GM12878 (cell line): ENCODE measurements at regions not wholly inside any gene's neighbourhood (a gene's known extent, or its start where the extent isn't known, plus 50 kb on each side); places are given as distances from the start of the nearest gene placed in this dataset.

ENCODE experiments used
- ATAC-seq: fragments of 200-7000 bp; cut with Tn5 transposase; 3 replicates; pipeline ENCODE4 v1.9.1; 2020; ENCODE audit warnings: mild to moderate bottlenecking, moderate library complexity
- BruUV-seq: library from RNA; stranded (reverse); fragments of 400-500 nt; replicated peaks from 2 replicates; lab custom pipeline; 2021; lab: Mats Ljungman, UMichigan
- CTCF ChIA-PET: fragments of 300-600 bp; sonication (Branson Sonifier 250); formaldehyde crosslinking; extraction: SDS; loops from one replicate; lab custom pipeline; 2021; ENCODE audit warnings: inconsistent platforms; lab: Yijun Ruan, JAX
- POLR2A ChIA-PET: fragments of 350-600 bp; formaldehyde crosslinking; extraction: SDS; loops from one replicate; lab custom pipeline; 2021; ENCODE audit warnings: inconsistent platforms; lab: Charles Lee
- RAD21 ChIA-PET: fragments of 300-600 bp; sonication (Branson Sonifier 250); formaldehyde crosslinking; loops from one replicate; lab custom pipeline; 2023; ENCODE audit warnings: antibody characterized with exemption; ENCODE audit not compliant: unreplicated experiment; lab: Charles Lee
- SMC1A ChIA-PET: fragments of 300-600 bp; sonication (Branson Sonifier 250); formaldehyde crosslinking; loops from one replicate; lab custom pipeline; 2023; ENCODE audit not compliant: unreplicated experiment, uncharacterized antibody; lab: Charles Lee
- DNase-seq: peaks from one replicate; pipeline ENCODE4 v3.0.0-alpha.2; 2011; ENCODE audit warnings: low read depth, low spot score
- FAIRE-seq: peaks from 3 replicates; lab custom pipeline; 2011; peaks lifted over from hg19 to GRCh38; lab: Jason Lieb, UNC
- H2AFZ ChIP-seq: 2 replicates; pipeline ENCODE4 v1.6.0; 2011; ENCODE audit warnings: low read depth, low read length, control low read depth; ENCODE audit not compliant: control insufficient read depth
- H3K27ac ChIP-seq: 2 replicates; pipeline ENCODE4 v1.5.1; 2011; ENCODE audit warnings: control low read depth; ENCODE audit not compliant: control insufficient read depth, insufficient read depth
- H3K27me3 ChIP-seq, 2 experiments: replicated peaks in 1 of 2; 2 replicates each; pipeline versions ENCODE4 v1.6.0 to v1.6.1; 2011; ENCODE audit warnings: low read length in 1 of 2; ENCODE audit not compliant: control insufficient read depth in 2 of 2, insufficient read depth in 2 of 2
- H3K36me3 ChIP-seq, 2 experiments: 2 replicates each; pipeline ENCODE4 v1.5.1; 2011; ENCODE audit warnings: low read length in 1 of 2; ENCODE audit not compliant: control insufficient read depth in 2 of 2, insufficient read depth in 2 of 2
- H3K4me1 ChIP-seq: 2 replicates; pipeline ENCODE4 v1.6.1; 2011; ENCODE audit warnings: mild to moderate bottlenecking, low read length, moderate library complexity, mixed read lengths; ENCODE audit not compliant: control insufficient read depth, insufficient read depth
- H3K4me2 ChIP-seq: 2 replicates; pipeline ENCODE4 v1.6.0; 2011; ENCODE audit warnings: control low read depth; ENCODE audit not compliant: control insufficient read depth, insufficient read depth
- H3K4me3 ChIP-seq: fragments of 200-600 bp; sonication (generic); 2 replicates; pipeline ENCODE4 v1.5.1; 2016
- H3K79me2 ChIP-seq: 2 replicates; pipeline ENCODE4 v1.6.0; 2011; ENCODE audit warnings: low read length; ENCODE audit not compliant: control insufficient read depth, insufficient read depth
- H3K9ac ChIP-seq: 2 replicates; pipeline ENCODE4 v1.8.0; 2011; ENCODE audit warnings: low read length, control low read depth, mixed read lengths; ENCODE audit not compliant: control insufficient read depth, insufficient read depth
- H3K9me3 ChIP-seq: replicated peaks from 3 replicates; pipeline ENCODE4 v1.5.1; 2011; ENCODE audit warnings: mild to moderate bottlenecking, low read length; ENCODE audit not compliant: control insufficient read depth, insufficient read depth
- H4K20me1 ChIP-seq: 2 replicates; pipeline ENCODE4 v1.6.0; 2011; ENCODE audit not compliant: control insufficient read depth, insufficient read depth
- ATF2 ChIP-seq: IDR thresholded peaks from 2 replicates; pipeline ENCODE4 v1.6.1; 2012; ENCODE audit warnings: low read length, inconsistent platforms
- FOXK2 ChIP-seq: fragments of 450-650 bp; IDR thresholded peaks from 2 replicates; pipeline ENCODE4 v1.6.1; 2017; ENCODE audit warnings: mild to moderate bottlenecking, moderate library complexity
- IRF3 ChIP-seq: fragments of 450-650 bp; IDR thresholded peaks from 2 replicates; pipeline ENCODE4 v1.6.1; 2014; ENCODE audit warnings: mild to moderate bottlenecking
- KAT2A ChIP-seq: conservative IDR thresholded peaks from 2 replicates; pipeline ENCODE4 v1.6.1; 2011; ENCODE audit warnings: low read depth, low read length; ENCODE audit not compliant: control insufficient read depth
- LARP7 ChIP-seq: fragments of 450-650 bp; IDR thresholded peaks from 2 replicates; pipeline ENCODE4 v1.6.1; 2017; ENCODE audit warnings: mild to moderate bottlenecking
- MTA2 ChIP-seq: fragments of 450-650 bp; IDR thresholded peaks from 2 replicates; pipeline ENCODE4 v1.6.1; 2016; ENCODE audit warnings: low read depth, mild to moderate bottlenecking, moderate library complexity
- NR2C2 ChIP-seq: IDR thresholded peaks from 2 replicates; pipeline ENCODE4 v1.6.1; 2011; ENCODE audit warnings: borderline replicate concordance, low read depth; ENCODE audit not compliant: control insufficient read depth, insufficient read length
- TCF7 ChIP-seq: IDR thresholded peaks from 2 replicates; pipeline ENCODE4 v1.6.1; 2014; ENCODE audit warnings: antibody characterized with exemption, borderline replicate concordance
- USF2 ChIP-seq: IDR thresholded peaks from 2 replicates; pipeline ENCODE4 v1.6.1; 2011; ENCODE audit warnings: low read depth, low read length, improper control_type of control experiment, borderline replicate concordance
- ZBTB4 ChIP-seq: fragments of 450-650 bp; formaldehyde crosslinking; IDR thresholded peaks from 2 replicates; pipeline ENCODE4 v1.4.0; 2022; ENCODE audit warnings: mild to moderate bottlenecking, moderate library complexity
- ZNF207 ChIP-seq: fragments of 450-650 bp; IDR thresholded peaks from 2 replicates; pipeline ENCODE4 v1.6.1; 2014; ENCODE audit warnings: antibody characterized with exemption, mild to moderate bottlenecking, borderline replicate concordance
- WGBS: methylation state at CpG from one replicate; pipeline ENCODE4 v1.1.6; 2016; ENCODE audit warnings: low lambda C conversion rate; ENCODE audit not compliant: insufficient replicate concordance, insufficient coverage; ENCODE audit errors: missing lambda C conversion rate; 5-methylcytosine and 5-hydroxymethylcytosine counted together
- in situ Hi-C: fragments of 300-500 bp; cut with MboI; formaldehyde crosslinking; loops from 9 replicates; pipeline ENCODE4 v1.14.3; 2018; ENCODE audit warnings: mixed read lengths
- intact Hi-C: fragments of 100-400 bp; cut with micrococcal nuclease; formaldehyde crosslinking; loops from one replicate; pipeline ENCODE4 v1.14.2; 2022; ENCODE audit not compliant: unreplicated experiment

GRCh38 chr2:109677835-109678580 lies 63.8 kb downstream of the SOWAHC start:
- FAIRE-seq (no peak), ATAC-seq (no peak)
- CTCF ChIA-PET = interaction anchor here (0.6 kb wide), 1 partner anchor 23 kb away, joined by 3 read pairs; no protein-coding TSS in a partner anchor
- Histone ChIP-seq H3K9me3 (no peaks in the 10 kb centered on the region), H3K79me2 (no peaks in the 10 kb centered on the region), H4K20me1 (no peaks in the 10 kb centered on the region), H3K27ac (no peak overlapping the region), H3K36me3 (no peaks in the 10 kb centered on the region), H3K4me1 (no peaks in the 10 kb centered on the region; the same call in 1 of the 2 replicates), H3K4me3 (no peak overlapping the region), H3K27me3 (no peaks in the 10 kb centered on the region; a peak in 1 of 4 replicates), H3K4me2 (no peak overlapping the region)
- in situ Hi-C loops = no loop called here
- SMC1A ChIA-PET = interaction anchor here (0.9 kb wide), 1 partner anchor 132 kb away, joined by 3 read pairs; no protein-coding TSS in a partner anchor
- WGBS = 37% methylated on average over 12 of the region's 12 CpGs
- POLR2A ChIA-PET = no interaction called here
- TF ChIP-seq KAT2A = no peak
- TF ChIP-seq USF2 = no peak
- TF ChIP-seq NR2C2 = no peak
- no peak for TF ChIP-seq TCF7
- TF ChIP-seq ZBTB4 (CRISPR knock-in tag) = no peak
- TF ChIP-seq MTA2 = no peak
- TF ChIP-seq IRF3 = no peak
- no peak for TF ChIP-seq ATF2
- TF ChIP-seq ZNF207 = no peak
- no peak for TF ChIP-seq LARP7
- no peak for TF ChIP-seq FOXK2
- TF ChIP-seq, all 136 proteins: peak for 0
- Histone ChIP-seq H2AFZ (no peak overlapping the region), H3K9ac (no peak overlapping the region)
- RAD21 ChIA-PET = no interaction called here
- no TSS peak for BruUV-seq
- intact Hi-C loops = no loop called here
- DNase-seq = no peak
